ENCODE measurements at regions not wholly inside any gene's neighbourhood (a gene's known extent, or its start where the extent isn't known, plus 50 kb on each side); places are given as distances from the start of the nearest gene placed in this dataset.

DNA sequence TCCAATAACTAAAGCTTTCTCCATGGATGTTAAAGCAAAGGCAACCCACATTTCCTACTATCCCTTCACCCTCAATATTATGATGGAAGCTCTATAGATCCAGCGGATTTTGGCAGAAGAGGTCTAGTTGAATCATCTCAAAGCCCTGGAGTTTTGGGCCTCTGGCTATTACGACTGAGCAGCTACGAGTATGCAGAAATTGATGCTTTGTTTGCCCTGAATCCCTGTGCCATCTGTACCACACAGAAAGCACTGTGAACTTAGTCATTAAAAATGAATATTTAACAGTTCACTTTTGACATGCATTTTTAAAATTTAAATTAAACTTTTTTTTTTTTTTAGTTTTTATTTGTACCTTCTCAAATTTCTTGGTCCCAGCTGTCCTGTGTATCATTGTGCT, 705.4 kb upstream of the PTBP2 start:
- DNase-seq = no peak

DNA sequence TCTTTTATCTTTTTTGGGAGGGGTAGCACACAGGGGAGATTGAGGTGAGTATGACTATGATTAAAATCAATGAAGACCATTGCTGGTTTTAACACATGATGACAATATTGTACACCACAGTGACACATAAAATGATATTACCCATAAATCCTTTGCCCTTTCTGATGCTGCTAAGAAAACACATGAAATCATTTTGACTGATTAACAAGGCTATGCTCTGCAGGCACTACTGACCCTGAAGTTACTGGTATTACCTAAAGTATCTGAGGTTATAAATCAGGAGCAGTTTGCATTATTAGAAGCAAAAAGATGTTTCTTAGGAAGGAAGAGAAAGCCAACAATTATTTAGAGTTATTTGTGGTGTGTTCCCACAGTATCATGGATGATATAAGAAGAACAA, 701.2 kb upstream of the PTBP2 start:
- DNase-seq = no peak

DNA sequence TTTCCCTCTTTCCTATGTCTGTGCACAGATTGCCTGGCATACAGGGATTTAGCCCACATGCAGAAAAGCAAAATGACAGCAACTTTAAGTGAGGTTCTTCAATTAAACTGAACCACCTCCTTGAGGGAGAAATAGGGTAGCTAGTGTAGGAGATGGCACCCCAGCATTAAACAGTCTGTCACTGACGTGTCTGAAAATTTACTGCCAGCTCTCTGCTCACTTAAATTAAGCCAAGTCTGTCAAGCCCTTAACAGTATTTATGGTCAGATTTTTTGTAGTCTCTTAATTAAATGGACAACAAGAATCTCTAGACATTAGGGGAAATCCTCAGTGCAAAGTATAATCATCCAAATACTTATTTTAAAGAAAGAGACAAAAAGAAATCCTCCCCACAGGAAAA, 696.5 kb upstream of the PTBP2 start:
- no peak for DNase-seq

DNA sequence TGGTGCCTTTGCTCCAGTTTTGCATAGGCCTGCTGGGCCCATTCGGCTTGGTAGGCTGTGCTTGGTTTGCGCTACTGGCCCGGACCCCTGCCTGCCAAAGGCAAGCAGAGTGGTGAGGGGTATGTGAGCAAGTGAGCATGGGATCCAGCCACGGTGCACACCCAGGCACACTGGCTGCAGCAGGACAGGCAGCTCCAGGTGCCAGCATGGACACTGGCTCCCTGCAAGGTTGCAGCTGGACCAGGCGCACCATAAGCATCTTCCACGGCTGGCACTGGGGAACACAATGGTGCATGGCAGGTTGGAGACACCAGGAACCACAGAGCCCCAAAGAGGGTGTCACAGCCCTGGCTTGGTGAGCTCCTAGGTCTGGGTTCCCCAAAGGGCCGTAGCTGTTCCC, 693.5 kb upstream of the PTBP2 start:
- DNase-seq = no peak

DNA sequence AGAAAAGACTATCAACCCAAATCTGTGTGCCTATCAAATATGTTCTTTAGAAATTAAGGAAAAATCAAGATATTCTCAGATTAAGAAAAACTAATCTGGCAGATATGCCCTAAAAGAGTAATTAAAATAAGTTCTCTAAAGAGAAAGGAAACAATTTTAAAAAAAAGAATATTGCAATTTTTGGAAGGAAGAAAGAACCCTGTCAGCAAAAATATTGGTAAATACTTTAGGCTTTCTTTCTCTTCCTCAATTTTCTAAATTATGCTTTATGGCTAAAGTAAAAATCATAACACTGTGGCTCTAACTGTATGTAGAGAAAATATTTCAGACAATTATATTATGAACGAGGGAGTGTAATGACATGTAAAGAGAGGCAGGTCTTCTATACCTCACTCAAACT, 691.3 kb upstream of the PTBP2 start:
- DNase-seq = no peak

DNA sequence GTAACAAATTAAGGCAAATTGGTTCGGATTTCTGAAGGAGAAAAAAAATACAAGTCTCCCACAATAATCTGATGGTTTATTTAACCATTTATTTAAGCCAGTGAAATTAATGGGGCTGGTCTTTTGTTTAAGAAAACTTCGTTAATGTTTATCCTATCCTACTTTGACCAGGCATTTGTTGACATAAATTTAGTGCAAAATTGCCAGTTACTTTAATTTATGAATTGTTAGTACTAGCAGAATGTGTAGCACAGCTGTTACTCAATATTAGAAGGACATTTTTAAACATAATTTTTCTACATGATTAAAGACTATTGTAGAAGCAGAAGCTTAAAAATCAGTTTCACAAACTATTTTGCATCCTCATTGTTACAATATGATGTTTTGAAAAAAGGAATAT, 687.6 kb upstream of the PTBP2 start:
- no peak for DNase-seq

DNA sequence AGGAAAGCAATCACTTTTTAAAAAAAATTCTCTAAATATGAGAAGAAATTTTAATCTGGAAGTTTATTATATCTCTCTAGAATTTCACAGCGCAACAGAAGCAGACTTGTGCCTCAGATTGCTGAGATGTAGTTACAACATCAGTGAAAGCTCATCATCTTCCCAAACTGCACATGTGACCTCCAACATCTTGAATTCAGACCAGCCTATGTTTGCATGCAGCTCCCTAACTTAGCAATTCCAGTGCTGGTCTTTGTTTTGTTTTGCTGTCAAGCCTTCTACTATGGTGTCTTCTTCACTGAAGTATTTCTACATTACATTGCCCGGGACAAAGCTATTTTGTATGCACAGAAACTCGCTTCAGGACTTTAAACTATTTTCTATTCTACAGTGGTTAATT, 684.8 kb upstream of the PTBP2 start:
- no peak for DNase-seq

DNA sequence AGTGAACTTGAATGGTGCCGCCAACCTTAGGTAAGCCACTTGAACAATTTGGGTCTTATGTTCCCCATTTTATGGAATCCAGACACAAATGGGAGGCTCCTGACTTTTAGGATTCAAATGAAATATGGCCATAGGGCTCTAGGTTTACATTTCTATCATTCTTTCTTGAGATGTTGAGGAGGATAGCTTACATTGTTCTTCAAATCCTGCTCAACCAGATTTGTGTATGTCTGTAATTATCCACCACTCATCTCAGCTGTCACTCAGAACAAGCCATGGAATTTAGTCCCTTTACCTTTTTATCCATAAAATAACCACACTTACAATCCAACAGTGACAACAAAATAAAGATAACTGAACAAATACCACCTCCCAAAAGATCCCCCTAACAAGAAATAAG, 682.9 kb upstream of the PTBP2 start:
- DNase-seq = no peak

DNA sequence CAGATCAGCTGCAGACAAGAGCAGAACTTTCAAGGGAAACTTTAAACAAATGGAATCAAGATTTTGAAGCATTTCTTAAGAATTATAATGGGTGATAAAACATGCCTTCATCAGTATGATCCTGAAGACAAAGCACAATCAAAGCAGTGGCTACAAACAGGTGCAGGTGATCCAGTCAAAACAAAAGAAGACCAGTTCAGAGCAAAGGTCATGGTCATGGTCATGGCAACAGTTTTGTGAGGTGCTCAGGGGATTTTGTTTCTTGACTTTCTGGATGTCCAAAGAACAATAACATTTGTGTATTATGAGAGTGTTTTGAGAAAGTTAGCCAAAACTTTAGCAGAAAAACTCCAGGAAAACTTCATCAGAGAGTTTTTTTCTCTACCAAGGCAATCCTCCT, 681.7 kb upstream of the PTBP2 start:
- DNase-seq = no peak

DNA sequence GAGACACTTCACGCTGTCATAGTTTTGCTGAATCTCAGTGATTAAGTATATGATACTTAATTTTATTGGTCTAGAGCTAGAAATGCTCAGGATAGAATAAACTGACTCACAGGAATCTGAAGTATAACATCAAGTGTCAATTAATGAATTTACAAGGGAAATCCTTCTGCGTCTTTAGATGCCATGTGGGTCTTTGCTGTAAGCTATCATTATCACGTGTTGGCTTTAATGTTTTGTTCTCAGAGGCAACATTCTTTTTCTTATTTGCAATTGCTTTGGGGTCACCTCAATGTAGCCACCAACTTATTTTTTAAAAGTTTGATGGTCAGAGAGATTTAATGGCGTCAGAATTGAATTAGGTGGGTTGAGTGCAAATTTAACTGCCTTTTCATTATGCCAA, 680.1 kb upstream of the PTBP2 start:
- no peak for DNase-seq

DNA sequence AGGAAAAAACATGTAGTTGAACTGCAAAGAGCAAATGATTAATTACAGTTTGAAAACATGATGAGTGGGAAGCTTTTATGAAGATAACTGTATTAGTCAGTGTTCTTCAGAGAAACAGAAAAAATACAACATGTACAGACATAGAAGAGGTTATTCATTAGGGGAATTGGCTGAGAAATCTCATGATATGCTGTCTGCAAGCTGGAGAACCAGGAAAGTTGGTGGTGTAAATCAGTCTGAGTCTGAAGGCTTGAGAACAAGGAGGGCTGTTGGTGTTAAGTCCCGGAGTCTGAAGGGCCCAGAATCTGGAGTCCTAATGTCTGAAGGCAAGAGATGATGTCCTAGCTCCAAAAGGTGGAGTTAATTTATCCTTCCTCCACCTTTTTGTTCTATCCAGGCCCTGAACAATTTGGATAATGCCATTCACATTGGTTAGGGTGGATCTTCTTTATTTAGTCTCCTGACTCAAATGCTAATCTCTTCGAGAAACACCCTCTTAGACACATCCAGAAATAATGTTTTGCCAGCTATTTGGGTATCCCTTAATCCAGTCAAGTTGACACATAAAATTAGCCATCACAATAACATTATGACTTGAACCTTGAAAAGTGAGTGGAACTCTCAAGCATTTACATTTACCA, 672.9 kb upstream of the PTBP2 start:
- DNase-seq = no peak

DNA sequence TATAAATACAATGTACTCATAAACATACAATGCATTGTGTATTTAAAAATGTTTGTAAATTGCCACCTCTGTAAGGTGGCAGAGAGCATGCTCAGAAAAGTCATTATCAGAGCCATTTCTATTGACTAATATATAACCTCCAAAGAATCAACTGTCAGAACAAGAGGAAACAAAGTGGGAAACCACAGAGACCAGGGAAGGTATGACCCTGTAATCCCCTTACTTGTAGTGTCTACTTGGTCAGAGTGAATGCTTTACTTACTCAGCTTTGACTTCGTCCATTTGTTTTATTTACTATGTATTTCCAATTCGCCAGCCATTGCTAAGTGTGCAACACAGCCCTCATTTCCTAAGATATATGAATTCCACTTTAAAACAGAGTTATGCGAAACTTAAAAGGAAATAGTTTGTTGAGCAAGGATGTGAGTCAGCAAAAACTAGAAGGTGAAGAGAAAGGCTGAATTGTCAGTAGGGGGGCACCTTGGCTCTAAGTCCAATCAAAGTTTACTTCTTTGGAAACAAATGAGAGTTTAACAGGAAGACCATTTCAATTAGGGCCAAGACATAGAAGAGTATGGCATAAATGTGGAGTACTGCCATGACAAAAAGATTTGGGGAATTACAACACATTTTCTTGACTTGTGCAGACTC, 671.7 kb upstream of the PTBP2 start:
- peak; percentile 26 for DNase-seq

DNA sequence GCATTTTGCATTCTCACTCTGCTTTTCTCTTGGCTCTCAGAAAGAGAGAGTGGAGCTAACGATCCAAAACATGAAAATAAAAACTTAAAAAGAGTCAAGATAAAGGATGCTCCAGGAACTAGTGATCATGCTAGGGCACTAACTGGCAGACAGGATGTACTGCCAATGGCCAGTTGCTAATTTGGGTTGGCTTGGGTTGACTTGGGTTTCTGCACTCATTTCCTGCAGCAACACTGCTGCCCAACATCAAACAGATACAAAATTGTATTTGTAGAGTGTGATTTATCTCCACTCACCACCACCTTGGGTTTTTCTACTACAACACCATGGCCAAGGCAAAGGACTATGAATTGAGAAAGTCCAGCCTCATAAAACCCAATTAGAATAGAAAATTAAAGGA, 662.3 kb upstream of the PTBP2 start:
- no peak for DNase-seq

DNA sequence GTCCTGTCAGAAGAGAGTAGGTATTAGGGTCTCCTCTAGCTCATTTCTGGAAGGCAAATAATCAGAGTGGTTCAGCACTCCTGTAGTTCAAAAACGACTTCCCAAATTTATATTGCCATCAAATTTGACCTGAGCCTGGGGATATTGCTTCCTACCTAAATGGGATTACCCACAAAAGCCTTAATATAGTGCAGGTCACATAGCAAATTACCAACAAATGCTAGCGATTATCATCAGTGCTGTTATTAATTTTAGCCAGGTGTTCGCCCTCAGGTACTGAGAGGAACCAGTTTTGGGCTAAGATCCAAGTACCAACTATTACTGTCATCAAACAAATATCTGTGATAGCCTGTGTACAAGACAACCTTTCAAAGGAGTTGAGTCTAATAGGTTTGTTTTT, 661.8 kb upstream of the PTBP2 start:
- no peak for DNase-seq

DNA sequence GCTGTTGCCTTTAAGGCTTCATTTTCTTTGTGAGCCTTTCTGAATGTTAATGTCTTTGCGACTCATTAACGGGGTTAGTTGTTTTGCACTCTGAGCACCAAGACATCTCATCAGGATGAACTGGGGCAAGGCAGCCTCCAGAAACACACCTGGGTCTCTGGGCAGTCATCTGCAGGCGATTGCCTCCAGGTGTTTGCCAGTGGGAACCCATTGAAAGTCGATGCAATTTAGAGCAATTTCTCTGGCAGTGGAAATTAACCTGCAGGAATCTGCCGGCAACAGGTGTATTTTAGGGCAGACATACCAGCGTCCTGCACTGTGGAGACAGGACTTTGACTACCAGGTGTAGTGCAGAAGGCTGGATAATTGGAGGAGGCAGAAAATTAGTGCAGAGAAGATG, 661.0 kb upstream of the PTBP2 start:
- DNase-seq = no peak

DNA sequence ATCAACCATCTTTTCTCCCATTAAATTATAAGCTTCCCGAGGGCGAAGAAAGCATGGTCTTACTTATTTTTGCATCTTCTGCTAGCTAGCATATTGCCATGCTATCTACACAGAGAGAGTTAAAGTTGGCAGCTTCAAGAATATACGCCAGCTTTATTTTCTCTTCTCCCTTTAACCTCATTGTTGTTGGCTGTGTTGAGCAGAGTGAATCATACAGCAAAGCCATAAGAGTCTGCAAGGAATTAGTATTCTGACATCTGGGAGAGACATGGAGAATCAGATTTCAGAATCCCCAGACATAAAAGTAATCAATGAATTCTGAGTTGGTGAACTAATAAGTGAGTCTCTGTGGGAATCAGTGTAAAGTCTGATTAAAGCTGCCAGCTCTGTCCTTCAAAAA, 649.6 kb upstream of the PTBP2 start:
- DNase-seq = no peak

DNA sequence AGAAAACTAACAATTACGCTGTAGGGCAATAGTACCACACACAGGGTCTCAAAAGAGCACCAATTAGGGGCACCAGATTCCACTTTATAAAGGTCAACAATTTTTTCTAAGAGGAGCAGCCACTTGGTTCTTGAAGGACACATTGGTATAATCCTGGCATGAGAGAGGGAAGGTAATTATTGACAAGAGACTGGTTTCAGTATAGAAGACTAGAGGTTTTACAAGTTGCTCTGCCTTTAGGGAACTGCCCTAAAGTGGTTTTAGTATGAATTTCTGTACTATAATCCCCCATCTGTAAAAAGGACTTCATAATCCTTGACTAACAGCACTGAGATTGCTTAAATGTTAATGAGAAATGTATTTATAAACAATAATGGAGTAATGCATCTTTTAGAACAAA, 648.5 kb upstream of the PTBP2 start:
- DNase-seq = no peak

DNA sequence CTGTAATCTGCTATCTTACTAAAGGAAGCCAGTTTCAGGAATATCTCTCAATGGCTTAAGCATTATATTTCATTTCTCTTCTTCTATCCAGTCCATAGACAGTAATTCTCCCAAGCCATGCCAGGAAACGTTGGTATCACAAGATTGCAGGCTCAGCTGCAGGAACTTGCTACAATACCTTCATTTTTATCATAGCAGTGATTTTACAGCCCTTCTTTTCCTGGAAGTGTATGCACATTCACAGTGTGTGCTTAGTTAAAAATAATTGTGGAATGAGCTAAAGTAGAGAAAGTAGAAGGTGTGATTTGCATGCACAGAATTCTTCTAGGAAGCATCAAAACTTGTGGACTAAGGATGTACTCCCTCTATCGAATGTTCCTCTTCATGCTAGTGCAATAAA, 647.2 kb upstream of the PTBP2 start:
- DNase-seq = no peak

DNA sequence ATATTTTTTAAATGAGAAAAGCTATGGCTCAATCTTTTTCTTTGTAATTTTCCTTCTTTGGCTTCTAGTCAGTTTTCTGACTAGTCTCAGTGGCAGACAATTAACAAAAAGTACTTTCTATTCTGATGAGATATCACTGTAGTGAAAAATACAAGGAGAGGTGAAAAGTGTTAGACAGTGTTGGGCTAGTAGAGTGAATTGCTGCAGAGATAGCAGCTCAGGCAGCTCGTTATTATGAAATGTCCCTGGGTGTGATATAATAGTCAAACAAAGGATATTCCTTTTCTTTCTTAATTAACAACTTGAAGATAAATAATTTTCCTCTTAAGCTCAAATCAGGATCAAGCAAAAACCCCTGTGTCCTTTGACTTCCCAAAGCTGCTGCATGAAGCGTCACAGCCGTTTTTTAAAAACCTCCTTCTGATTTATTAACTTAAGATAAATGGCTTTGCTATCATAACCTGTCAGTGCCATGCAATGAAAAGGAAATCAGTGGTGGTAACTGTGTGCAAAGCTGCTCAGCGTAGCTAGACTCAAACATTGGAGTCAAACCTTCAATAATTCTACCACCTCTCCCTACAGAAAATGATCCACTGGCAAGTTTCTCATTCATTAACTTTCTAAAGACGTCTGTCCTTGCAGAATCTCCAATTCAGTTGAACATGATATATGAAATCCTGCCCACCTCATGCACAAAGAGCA, 646.6 kb upstream of the PTBP2 start:
- no peak for DNase-seq

DNA sequence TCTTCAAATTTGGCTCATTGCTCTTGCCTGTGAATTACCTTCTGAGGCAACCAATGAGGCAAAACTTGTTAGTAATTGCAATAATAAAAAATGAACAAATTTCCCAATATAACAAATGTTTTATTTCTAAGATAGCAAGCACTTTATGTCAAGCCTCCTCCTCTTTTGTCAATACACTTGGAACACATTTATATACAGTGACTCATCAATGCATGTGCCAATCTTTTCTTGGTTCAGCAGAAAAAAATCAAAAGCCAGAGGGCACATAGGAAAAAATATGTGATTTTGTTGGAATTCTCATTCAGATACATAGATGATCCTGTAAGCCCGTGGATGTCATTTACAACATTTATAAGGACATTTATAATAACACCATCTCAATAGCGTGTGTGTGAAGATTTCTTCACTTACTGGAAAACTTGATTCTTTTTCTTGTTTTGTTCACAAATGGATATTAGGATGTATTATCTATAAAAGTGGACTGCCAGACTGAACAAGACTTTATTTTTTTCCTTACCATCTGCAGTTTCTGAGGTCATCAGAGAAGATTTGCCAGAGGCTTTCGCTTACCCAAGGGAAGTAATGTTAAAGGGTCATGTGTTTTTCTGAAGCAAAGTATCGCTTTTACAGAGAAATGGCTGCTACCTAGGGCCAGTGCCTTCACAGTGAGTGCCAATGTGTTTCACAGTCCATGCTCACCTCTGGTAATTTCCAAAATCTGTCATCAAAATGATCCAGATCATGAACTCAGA, 645.7 kb upstream of the PTBP2 start:
- DNase-seq = no peak

DNA sequence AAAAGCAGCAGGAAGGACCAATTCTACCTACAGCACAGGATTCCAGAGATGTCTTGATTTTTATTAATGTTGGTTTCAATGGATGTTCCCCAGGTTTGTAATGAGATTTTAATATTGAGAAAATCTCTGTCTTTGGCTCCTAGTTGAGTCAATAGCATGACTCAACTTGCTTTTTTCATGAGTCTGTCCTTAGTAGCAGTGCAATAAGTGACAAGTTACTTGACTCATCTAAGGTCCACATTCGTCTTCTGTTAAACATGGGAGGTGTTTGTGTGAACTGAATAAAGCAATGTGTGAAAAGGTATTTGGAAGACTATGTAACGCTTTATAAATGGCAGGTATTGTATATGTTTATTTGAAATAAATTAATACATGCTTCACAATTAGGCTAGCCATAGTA, 645.0 kb upstream of the PTBP2 start:
- DNase-seq = no peak

DNA sequence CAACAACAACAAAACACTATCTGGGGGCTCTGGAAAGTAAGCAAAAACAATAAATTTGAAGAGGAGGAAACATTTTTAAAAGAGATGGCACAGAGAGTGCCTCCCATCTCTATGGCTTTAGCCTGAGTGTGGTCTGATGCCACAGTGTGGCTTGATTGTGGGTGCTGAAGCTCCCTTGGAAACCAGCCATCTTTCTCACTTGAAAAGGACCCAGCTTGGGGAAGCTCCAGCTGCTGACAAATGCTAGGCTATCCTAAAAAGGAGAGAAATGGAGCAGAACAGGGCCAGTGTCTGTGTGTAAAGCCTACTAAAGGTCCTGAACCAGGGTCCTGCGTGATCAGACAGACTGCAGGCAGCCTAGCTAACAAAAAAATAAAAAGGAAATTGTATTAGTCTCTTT, 642.0 kb upstream of the PTBP2 start:
- no peak for DNase-seq

DNA sequence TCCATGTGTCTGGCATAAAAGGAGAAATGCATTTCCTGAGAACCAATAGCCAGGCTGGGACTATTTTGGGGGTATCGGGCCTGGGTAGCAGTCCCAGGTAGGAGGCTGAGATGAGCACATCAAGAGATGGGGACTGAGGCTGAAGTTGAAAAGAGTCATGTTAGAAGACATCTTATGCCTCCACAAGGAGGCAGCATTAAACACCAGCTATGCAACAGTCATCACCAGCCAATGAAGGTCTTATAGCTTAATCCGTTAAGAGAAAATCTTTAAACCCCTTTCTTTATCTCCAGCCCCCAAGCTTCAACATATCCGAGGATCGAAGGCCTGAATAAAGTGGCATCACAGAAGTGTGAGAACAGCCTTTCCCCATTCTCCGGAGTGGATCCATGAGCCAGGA, 640.7 kb upstream of the PTBP2 start:
- no peak for DNase-seq

DNA sequence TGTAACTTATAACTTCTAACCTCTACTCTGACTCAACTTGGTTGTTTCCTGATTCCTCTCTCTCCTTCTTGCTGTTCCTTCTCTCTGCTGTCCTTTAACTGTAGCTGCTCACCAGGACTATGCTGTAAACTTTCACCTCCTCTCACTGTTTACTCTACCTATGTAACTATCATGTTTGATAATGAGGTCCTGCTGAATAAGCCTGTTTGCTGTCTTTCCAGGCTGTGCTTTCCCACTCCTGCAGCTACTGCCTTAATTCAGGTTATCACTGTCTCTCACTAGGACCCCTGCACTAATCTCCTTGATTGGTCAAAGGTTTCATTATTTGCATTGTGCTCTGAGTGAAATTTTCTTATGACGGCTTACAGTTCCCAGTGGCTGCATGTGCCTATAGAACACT, 633.9 kb upstream of the PTBP2 start:
- no peak for DNase-seq

Data from GF-D8 (cell line).